ENCODE measurements at regions not wholly inside any gene's neighbourhood (a gene's known extent, or its start where the extent isn't known, plus 50 kb on each side); places are given as distances from the start of the nearest gene placed in this dataset.
"Not testable (repeated sequence)": the region's sequence is repeated elsewhere in the genome, so short reads cannot be mapped to it uniquely, and the experiment has no call there.

DNA sequence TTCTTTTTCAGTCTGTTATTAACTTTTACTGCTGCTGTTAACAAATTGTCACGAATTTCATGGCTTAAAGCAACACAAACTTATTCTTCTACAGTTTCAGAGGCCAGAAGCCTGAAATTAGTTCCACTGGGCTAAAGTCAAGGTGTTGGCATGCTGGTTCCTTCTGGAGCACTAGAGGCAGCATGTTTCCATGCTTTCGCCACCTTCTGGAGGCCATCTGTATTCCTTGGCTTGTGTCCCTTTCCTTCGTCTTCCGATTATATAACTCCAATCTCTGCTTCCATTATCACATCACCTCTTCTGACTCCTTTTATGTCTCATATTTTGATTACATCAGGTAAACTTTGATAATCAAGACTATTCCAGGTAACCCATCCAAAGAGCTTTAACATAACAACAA lies 1742.1 kb downstream of the BRINP3 start:
- intact Hi-C loops (cut with DNase I): no loop called here
- Histone ChIP-seq H3K4me1 (no peaks in the 10 kb centered on the region), H3K4me3 (no peak overlapping the region), H3K9me3 (no peaks in the 10 kb centered on the region), H3K27me3 (no peaks in the 10 kb centered on the region), H3K36me3 (no peaks in the 10 kb centered on the region), H3K27ac (no peak overlapping the region)
- WGBS, 2 donors: 79 to 81% methylated on average over 4 of the region's 4 CpGs
- no peak for TF ChIP-seq POLR2A (IDR thresholded peaks at IDR 0.05)
- TF ChIP-seq, protein P1, sequence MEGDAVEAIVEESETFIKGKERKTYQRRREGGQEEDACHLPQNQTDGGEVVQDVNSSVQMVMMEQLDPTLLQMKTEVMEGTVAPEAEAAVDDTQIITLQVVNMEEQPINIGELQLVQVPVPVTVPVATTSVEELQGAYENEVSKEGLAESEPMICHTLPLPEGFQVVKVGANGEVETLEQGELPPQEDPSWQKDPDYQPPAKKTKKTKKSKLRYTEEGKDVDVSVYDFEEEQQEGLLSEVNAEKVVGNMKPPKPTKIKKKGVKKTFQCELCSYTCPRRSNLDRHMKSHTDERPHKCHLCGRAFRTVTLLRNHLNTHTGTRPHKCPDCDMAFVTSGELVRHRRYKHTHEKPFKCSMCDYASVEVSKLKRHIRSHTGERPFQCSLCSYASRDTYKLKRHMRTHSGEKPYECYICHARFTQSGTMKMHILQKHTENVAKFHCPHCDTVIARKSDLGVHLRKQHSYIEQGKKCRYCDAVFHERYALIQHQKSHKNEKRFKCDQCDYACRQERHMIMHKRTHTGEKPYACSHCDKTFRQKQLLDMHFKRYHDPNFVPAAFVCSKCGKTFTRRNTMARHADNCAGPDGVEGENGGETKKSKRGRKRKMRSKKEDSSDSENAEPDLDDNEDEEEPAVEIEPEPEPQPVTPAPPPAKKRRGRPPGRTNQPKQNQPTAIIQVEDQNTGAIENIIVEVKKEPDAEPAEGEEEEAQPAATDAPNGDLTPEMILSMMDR (IDR thresholded peaks at IDR 0.05): no peak
- no peak for DNase-seq

DNA sequence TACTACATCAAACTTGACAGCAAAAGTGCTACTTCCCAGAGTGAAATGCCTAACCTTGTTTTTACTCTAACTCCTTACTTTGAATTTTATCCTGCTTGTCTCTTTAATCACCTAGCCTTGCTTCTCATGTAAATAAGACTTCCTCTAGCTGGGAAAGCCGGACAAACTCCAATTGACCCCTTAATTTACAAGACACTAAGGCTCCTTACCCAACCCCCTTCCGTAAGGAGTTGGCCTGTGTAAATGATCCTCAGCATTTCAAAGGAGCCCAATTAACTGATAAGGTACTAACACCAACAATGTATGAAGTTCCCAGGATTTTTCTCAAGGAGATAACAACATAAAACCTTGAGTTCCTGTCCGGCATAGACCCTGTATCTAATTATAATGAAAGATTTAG lies 1728.4 kb downstream of the BRINP3 start:
- H3K27ac ChIP-seq; H3K4me3 ChIP-seq; H3K36me3 ChIP-seq; H3K9me3 ChIP-seq; intact Hi-C loops (cut with DNase I); DNase-seq; H3K27me3 ChIP-seq; H3K4me1 ChIP-seq: not testable (repeated sequence)
- WGBS, 2 donors: 34 to 38% methylated on average over 3 of the region's 3 CpGs

DNA sequence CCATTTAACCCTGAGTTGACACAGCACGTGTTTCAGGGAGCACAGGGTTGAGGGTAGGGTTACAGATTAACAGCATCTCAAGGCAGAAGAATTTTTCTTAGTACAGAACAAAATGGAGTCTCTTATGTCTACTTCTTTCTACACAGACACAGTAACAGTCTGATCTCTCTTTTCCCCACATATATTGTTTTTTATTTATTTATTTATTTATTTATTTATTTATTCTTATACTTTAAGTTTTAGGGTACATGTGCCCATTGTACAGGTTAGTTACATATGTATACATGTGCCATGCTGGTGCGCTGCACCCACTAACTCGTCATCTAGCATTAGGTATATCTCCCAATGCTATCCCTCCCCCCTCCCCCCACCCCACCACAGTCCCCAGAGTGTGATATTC lies 1725.6 kb downstream of the BRINP3 start:
- intact Hi-C loops (cut with DNase I); H3K9me3 ChIP-seq; H3K36me3 ChIP-seq; H3K27ac ChIP-seq; H3K4me1 ChIP-seq; H3K4me3 ChIP-seq; DNase-seq; H3K27me3 ChIP-seq: not testable (repeated sequence)
- 68 to 73% methylated on average over 3 of the region's 3 CpGs for WGBS, 2 donors

DNA sequence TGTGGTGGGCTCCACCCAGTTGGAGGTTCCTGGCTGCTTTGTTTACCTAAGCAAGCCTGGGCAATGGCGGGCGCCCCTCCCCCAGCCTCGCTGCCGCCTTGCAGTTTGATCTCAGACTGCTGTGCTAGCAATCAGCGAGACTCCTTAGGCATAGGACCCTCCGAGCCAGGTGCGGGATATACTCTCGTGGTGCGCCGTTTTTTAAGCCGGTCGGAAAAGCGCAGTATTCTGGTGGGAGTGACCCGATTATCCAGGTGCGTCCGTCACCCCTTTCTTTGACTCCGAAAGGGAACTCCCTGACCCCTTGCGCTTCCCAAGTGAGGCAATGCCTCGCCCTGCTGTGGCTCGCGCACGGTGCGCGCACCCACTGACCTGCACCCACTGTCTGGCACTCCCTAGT lies 1719.9 kb downstream of the BRINP3 start:
- DNase-seq; H3K4me3 ChIP-seq; intact Hi-C loops (cut with DNase I); H3K4me1 ChIP-seq; H3K27me3 ChIP-seq; H3K36me3 ChIP-seq; H3K27ac ChIP-seq; H3K9me3 ChIP-seq: not testable (repeated sequence)
- 80 to 95% methylated on average over 1 to 18 of the region's 24 CpGs for WGBS, 2 donors

DNA sequence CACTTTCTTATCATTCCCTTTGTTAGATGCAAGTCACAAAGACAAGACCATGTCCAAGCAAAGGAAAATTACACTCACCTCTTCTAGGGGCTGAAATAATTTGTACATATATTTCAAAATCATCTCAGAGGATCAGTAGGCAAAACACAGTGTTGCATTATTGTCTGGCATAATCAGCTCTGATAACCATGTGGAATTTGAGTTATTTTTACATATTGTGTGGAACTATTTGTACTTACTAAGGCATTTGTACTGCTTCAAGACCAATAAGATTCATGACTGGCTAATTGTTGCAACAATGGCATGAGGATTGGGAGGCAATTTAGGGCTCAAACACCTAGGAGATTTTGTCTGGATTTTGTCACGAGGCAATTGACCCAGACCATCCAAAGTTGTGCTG lies 1716.4 kb downstream of the BRINP3 start:
- Histone ChIP-seq H3K9me3 (no peaks in the 10 kb centered on the region), H3K4me3 (no peak overlapping the region), H3K27ac (no peak overlapping the region), H3K36me3 (no peaks in the 10 kb centered on the region), H3K4me1 (no peaks in the 10 kb centered on the region), H3K27me3 (no peaks in the 10 kb centered on the region)
- intact Hi-C loops (cut with DNase I): no loop called here
- DNase-seq: no peak
- 25 to 40% methylated on average over 1 of the region's 1 CpG for WGBS, 2 donors
- no peak for TF ChIP-seq POLR2A (IDR thresholded peaks at IDR 0.05)
- TF ChIP-seq, protein P1 (IDR thresholded peaks at IDR 0.05): no peak

DNA sequence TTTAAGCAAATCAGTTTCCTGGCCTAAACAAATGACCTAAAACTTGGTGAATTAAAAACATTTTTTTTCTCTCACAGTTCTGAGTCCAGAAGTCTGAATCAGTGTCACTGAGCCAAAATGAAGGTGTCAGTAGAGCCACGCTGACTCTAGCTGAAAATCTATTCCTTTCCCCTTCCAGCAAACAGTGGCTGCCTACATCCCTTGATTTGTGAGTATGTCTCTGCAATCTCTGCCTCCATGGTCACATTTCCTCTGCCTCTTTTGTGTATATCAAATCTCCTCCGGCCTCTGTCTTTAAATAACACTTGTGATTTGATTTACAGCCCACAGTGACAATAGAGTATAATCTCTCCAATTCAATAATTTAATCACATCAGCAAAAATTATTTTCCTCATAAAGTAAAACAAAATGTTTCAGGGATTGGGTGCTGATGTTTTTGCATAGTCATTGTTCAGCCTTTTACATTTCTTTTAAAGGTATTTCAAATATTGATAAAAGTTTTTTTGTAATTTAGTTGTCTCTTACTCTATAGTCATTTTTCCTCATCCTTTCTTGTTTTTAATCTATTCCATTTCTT lies 1715.4 kb downstream of the BRINP3 start:
- Histone ChIP-seq H3K27me3 (no peaks in the 10 kb centered on the region), H3K4me3 (no peak overlapping the region), H3K4me1 (no peaks in the 10 kb centered on the region), H3K36me3 (no peaks in the 10 kb centered on the region), H3K27ac (no peak overlapping the region), H3K9me3 (no peaks in the 10 kb centered on the region)
- intact Hi-C loops (cut with DNase I): no loop called here
- no peak for TF ChIP-seq POLR2A (IDR thresholded peaks at IDR 0.05)
- TF ChIP-seq, protein P1 (IDR thresholded peaks at IDR 0.05): no peak
- DNase-seq: no peak
- 58 to 60% methylated on average over 2 of the region's 2 CpGs for WGBS, 2 donors

DNA sequence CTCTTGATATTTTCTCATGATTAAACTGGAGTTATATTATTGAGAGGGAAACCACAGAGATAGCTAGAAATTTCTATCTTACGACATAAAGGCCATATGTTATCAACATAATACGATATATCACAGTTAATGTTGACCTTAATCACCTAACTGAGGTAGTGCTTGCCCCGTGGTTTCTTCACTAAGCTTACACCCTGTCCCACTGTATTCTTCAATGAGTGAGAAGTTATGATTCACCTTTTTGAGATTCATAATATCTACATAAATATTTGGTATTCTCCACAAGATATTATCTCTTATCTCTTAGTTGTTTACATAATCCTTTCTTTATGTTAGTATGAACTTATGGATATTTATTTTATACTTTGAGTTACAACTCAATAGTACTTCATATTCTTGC lies 1714.1 kb downstream of the BRINP3 start:
- H3K4me1 ChIP-seq: no peaks in the 10 kb centered on the region
- H3K9me3 ChIP-seq: peaks cover 0 to 5% (median 0%) of the 10 kb centered on the region in 3 donors
- WGBS, 2 donors: 63 to 69% methylated on average over 3 of the region's 3 CpGs
- no peaks in the 10 kb centered on the region for H3K27me3 ChIP-seq
- no peak overlapping the region for H3K27ac ChIP-seq
- no peak overlapping the region for H3K4me3 ChIP-seq
- intact Hi-C loops (cut with DNase I): no loop called here
- H3K36me3 ChIP-seq: no peaks in the 10 kb centered on the region
- TF ChIP-seq POLR2A (IDR thresholded peaks at IDR 0.05): no peak
- TF ChIP-seq, protein P1 (IDR thresholded peaks at IDR 0.05): no peak
- no peak for DNase-seq

Measured in esophagus squamous epithelium (tissue), 5 donors.